ENCODE measurements at regions not wholly inside any gene's neighbourhood (a gene's known extent, or its start where the extent isn't known, plus 50 kb on each side); places are given as distances from the start of the nearest gene placed in this dataset.
"Not testable (repeated sequence)": the region's sequence is repeated elsewhere in the genome, so short reads cannot be mapped to it uniquely, and the experiment has no call there.

- no peak for FAIRE-seq
Measured at GRCh38 chr5:107063511-107063910, 607.2 kb downstream of the EFNA5 start.

- no peak for FAIRE-seq
Measured at GRCh38 chr5:107058803-107059202, 611.9 kb downstream of the EFNA5 start.

- no peak for FAIRE-seq
Measured at GRCh38 chr5:107058235-107058634, 612.5 kb downstream of the EFNA5 start.

- FAIRE-seq: no peak
Measured at GRCh38 chr5:107056278-107056677, 614.5 kb downstream of the EFNA5 start.

DNA sequence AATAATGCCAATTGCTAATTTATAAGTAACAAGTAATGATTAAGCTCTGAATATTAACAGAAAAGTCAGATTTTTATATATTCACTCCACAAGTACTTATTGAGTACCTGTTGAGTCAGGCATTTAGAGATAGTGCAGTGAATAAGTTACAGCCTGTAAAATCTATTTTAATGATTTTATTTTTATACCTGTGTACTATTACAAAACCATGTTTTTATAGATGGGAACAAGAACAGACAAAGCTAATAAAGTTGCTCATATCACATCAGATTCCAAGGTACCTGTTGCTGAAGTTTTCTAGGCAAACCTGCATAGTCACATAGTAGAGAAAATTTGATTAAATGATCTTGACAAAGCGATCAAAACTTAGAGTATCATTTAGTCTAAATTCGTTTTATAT, 623.7 kb downstream of the EFNA5 start:
- no peak for FAIRE-seq

DNA sequence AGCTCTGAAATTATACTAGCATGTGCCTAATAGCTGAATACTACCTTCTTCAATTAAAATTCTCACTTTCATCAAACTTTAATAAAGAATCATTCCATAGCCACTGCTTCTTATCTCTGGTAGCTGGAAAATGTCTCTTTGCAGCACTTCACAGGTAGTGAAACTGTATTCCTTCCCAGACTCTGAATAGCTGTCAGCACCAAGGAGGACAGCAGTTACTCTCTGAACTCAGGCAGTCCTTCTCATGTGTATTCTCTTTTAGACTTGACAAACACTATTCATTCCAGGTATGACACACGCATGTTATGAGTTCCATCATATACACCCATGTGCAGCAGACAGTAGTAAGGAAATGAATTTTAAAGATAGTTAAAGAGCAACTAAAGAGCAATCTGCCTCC, 627.1 kb downstream of the EFNA5 start:
- no peak for FAIRE-seq

DNA sequence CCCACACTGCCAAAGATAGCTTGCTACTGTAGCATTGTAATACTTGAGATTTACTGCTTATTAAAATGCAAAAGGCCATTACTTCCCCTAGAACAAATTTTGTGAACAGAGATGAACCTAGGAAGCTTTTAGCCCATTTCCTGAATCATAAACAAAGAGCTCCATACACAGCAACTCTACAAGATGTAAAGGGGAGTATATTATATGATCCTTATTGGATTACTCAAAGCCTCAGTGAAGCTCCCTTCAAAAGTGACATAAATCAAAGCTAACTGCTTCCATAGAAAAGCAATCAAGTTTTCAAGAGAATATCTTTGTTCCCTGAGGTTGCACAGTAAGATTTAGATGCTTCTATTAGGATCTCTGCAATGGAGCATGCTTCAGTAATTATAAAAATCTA, 629.8 kb downstream of the EFNA5 start:
- FAIRE-seq: no peak

GRCh38 chr5:107032629-107033028, 638.1 kb downstream of the EFNA5 start:
- FAIRE-seq: no peak

DNA sequence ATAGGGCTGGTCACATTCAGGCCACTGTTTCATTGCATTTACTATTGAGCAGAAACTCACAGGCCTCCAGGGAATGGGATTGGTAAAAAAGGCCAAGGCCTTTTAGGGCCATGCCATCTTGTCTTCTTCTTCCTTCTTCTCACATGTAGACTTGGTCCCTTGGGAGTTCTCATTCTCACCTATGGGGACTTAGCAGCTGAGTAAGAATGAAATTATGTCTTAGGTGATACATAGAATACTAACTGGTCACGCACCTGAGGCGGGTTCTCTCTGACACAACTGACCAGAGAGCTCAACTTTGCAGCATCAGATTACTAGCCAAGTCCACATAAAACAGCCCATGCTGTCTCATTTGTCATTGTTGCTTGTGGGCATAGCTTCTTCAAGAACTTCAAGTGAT, 641.8 kb downstream of the EFNA5 start:
- no peak for FAIRE-seq

DNA sequence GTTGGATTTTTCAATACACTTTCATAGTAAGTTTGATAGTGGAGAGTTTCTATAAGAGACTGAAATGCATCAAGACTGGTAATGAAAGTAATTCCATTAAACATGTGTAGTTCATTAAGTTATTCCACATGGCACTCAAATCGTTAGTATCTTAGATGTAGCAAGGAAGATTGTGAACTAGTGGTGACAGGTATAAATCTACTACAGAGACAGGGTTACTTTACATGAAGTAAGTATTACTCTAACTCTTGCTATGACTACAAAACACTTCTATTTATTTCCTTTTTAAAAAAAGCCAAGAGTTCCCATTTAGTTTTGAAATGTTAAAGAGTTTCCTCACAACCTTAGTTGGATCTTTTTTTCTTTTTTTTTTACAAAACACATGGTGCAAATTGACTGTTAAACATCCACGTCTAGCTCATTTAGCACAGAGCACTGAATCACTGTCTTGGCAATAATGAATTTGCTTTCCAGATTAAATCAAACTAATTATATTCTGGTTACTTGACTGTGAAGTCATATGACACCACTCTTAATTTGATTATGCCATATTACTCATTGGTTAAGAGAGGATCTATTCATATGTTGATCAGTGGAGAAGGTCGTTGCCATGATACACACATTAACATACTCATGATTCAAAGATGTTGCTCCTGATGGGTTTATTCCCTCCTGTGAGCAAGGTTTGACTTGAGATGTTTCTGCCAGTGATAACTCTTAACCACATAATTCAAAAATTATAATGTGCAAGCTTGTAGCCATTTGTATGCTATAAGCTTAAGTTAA, 644.8 kb downstream of the EFNA5 start:
- no peak for FAIRE-seq

GRCh38 chr5:107023732-107024131, 647.0 kb downstream of the EFNA5 start:
- no peak for FAIRE-seq

- FAIRE-seq: no peak
Measured at GRCh38 chr5:107021575-107021974, 649.2 kb downstream of the EFNA5 start.

GRCh38 chr5:107020626-107021025, 650.1 kb downstream of the EFNA5 start:
- no peak for FAIRE-seq

DNA sequence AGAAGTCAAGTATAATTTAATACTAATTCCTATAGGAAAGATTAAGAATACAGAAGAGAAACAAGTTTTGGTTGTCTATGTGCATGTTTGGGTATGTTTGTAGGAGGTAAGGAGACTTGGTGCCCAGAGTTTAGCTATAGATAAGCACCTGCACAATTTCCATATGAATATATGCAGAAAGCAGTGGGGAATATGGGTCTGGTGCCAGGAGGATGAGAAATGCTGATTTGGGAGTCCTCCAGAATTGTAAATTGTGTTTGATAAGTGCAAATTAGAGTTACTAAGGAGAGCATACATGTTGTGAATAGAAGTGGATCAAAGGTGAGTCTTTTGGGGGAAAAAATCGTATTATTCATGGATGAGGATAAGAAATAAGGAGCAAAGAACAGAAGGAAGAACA, 653.1 kb downstream of the EFNA5 start:
- no peak for FAIRE-seq

DNA sequence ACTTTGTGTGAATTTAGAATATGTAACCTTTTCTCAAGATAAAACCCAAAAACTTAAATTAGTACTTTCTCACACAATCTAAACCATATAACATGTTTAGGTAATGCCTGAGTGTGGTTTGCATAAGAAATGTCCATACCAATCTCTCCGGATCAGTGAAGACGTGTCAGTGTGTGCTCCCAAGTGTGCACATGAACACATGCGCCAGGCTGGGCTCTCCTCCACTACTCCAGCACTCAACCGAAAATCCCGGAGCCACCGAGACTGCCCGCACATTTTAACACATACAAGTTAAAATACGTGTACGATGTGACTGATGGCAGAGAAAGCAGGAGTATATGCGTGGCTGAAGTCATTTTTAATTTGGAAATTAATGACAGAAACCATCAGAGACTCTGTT, 658.4 kb downstream of the EFNA5 start:
- FAIRE-seq: no peak

GRCh38 chr5:107011605-107012004, 659.1 kb downstream of the EFNA5 start:
- no peak for FAIRE-seq

- FAIRE-seq: no peak
Measured at GRCh38 chr5:107010060-107010459, 660.7 kb downstream of the EFNA5 start.

GRCh38 chr5:107005653-107006052, 665.1 kb downstream of the EFNA5 start:
- FAIRE-seq: no peak

GRCh38 chr5:107005161-107005560, 665.6 kb downstream of the EFNA5 start:
- FAIRE-seq: no peak

DNA sequence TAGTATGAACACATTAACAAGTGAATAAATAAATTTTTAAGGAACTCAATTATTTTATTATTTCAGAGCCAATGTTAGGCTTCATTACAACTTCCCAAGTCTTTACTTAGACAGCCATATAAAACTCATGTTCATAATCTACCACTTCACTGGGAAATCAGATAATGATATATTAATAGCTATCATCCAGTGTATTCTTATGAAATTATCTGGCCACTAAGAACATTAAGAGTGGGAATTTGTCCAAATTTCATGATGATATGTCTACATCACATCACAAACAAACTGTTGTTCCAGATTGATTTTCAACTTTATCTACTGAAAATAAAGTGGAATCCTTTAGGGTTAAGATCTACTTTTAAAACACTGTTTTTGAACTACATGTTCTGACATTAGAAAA, 668.6 kb downstream of the EFNA5 start:
- no peak for FAIRE-seq

- FAIRE-seq: not testable (repeated sequence)
Measured at GRCh38 chr5:106999506-106999905, 671.2 kb downstream of the EFNA5 start.

DNA sequence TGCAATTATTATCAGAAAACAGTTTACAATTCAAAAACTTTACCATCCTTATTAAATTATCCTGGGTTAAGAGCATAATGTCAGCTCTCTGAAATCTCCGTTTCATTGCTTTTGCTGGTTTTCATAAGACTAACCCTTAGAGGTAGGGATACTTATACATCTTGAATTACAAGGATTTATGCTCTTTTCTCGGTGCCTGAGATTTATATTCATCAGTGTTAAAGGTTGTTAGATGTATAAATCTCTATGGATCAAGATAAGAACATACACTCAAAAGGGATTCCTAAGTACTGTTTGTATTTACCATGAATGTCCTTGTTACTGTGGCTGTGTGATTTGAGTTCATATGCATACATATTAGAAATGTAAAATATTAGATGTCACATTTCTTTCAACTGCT, 684.7 kb downstream of the EFNA5 start:
- no peak for FAIRE-seq

GRCh38 chr5:106985174-106985573, 685.6 kb downstream of the EFNA5 start:
- FAIRE-seq: no peak

DNA sequence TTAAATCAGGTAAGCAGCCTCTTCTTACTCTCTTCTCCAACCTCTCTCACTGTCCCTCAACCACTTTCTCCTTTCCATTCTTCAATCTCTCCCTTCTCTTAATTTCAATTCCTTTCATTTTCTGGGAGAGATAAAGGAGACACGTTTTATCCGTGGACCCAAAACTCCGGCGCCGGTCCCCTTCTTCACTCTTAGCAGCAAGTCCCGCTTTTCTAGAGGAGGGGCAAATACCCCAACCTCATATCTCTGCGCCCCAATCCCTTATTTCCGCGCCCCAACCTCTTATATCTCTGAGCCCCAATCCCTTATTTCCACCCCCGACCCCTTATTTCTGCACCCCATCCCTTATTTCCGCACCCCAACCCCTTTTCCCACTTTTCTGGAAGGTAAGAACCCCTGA, 691.6 kb downstream of the EFNA5 start:
- not testable (repeated sequence) for FAIRE-seq

- FAIRE-seq: not testable (repeated sequence)
Measured at GRCh38 chr5:106978582-106979165, 692.1 kb downstream of the EFNA5 start.

Measured in colon (tissue), 2 donors.